Peyer's patch (tissue), 4 donors: ENCODE measurements at regions not wholly inside any gene's neighbourhood (a gene's known extent, or its start where the extent isn't known, plus 50 kb on each side); places are given as distances from the start of the nearest gene placed in this dataset.

Experiments used
- CTCF ChIP-seq, 6 experiments: fragments of 450-650 bp in 4 of 6; fragments of 200-600 bp in 2 of 6; sonication (generic) in 1 of 6; IDR thresholded peaks; one replicate each; pipeline ENCODE4 v1.5.1; 2017 to 2019; ENCODE audit warnings: antibody characterized with exemption in 6 of 6, mild to moderate bottlenecking in 3 of 6, moderate library complexity in 1 of 6
- POLR2A ChIP-seq, 2 donors: fragments of 450-650 bp; IDR thresholded peaks; one replicate each; pipeline ENCODE4 v1.5.1; 2017; ENCODE audit warnings: antibody characterized with exemption in 2 of 2, mild to moderate bottlenecking in 2 of 2, moderate library complexity in 2 of 2

DNA sequence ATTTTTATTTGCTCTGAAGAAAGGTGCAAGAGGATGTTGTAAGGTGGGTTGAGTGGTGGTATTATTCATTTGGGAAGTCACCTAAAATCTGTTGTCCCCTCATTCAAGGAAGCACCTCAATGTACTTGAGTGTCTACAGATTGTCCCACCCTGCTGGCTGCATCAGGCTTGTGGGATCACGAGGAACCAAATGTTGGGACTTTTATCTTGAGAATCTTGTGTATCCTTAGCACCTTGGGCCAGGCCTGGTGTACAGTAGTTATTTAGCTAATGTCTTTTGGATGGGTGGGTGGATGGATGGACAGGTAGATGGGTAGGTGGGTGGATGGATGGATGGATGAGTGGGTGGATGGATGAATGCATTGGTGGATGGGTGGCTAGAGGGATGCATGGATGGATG lies 519.3 kb downstream of the BCL11B start:
- TF ChIP-seq POLR2A (IDR thresholded peaks at IDR 0.05) (no peak), CTCF (IDR thresholded peaks at IDR 0.05) (no peak)
